ENCODE measurements at regions not wholly inside any gene's neighbourhood (a gene's known extent, or its start where the extent isn't known, plus 50 kb on each side); places are given as distances from the start of the nearest gene placed in this dataset.

- CTCF ChIA-PET, result no interaction called here
Measured at GRCh38 chr15:69511716-69512340, 59.2 kb downstream of the RPLP1 start.

GRCh38 chr15:69513450-69513960 lies 60.9 kb downstream of the RPLP1 start:
- ChIA-PET POLR2A (interaction anchor here (1.8 kb wide), 1 partner anchor 9 kb away, joined by 5 read pairs; no protein-coding TSS in a partner anchor), CTCF (no interaction called here)
- DNase-seq (ENCODE audit: extremely low spot score), result no peak
- no peak for TF ChIP-seq ZNF384 (IDR thresholded peaks at IDR 0.05)
- TF ChIP-seq FOXK2 (IDR thresholded peaks at IDR 0.05), result no peak
- no peak for TF ChIP-seq FOXM1 (IDR thresholded peaks at IDR 0.05; ENCODE audit: borderline replicate concordance)
- no peak for TF ChIP-seq TARDBP (IDR thresholded peaks at IDR 0.05)
- TF ChIP-seq SP1 (IDR thresholded peaks at IDR 0.05), result no peak
- no peak for TF ChIP-seq ARNT (IDR thresholded peaks at IDR 0.05)
- TF ChIP-seq NFRKB (IDR thresholded peaks at IDR 0.05), result no peak
- TF ChIP-seq L3MBTL2 (conservative IDR thresholded peaks at IDR 0.05), result no peak
- TF ChIP-seq BHLHE40 (IDR thresholded peaks at IDR 0.05; ENCODE audit: borderline replicate concordance), result no peak
- TF ChIP-seq FOXA1 (IDR thresholded peaks at IDR 0.05), result no peak
- TF ChIP-seq ELF4 (IDR thresholded peaks at IDR 0.05), result no peak
- TF ChIP-seq HDGF (IDR thresholded peaks at IDR 0.05; ENCODE audit: borderline replicate concordance), result no peak
- no peak for TF ChIP-seq CTBP1 (IDR thresholded peaks at IDR 0.05; ENCODE audit: borderline replicate concordance)
- no peak for TF ChIP-seq LEF1 (IDR thresholded peaks at IDR 0.05; ENCODE audit: borderline replicate concordance)
- TF ChIP-seq SUZ12 (IDR thresholded peaks at IDR 0.05), result no peak
- TF ChIP-seq PKNOX1 (IDR thresholded peaks at IDR 0.05), result no peak

More at GRCh38 chr15:69511716-69512340, 59.2 kb downstream of the RPLP1 start:
- DNase-seq (ENCODE audit: extremely low spot score), result no peak
- TF ChIP-seq NFRKB (IDR thresholded peaks at IDR 0.05) (no peak), FOXA1 (IDR thresholded peaks at IDR 0.05) (no peak), FOXM1 (IDR thresholded peaks at IDR 0.05; ENCODE audit: borderline replicate concordance) (no peak), L3MBTL2 (conservative IDR thresholded peaks at IDR 0.05) (no peak), LEF1 (IDR thresholded peaks at IDR 0.05; ENCODE audit: borderline replicate concordance) (no peak), CTBP1 (IDR thresholded peaks at IDR 0.05; ENCODE audit: borderline replicate concordance) (no peak), ARNT (IDR thresholded peaks at IDR 0.05) (no peak), HDGF (IDR thresholded peaks at IDR 0.05; ENCODE audit: borderline replicate concordance) (no peak), ELF4 (IDR thresholded peaks at IDR 0.05) (no peak), SP1 (IDR thresholded peaks at IDR 0.05) (no peak), ZNF384 (IDR thresholded peaks at IDR 0.05) (no peak), BHLHE40 (IDR thresholded peaks at IDR 0.05; ENCODE audit: borderline replicate concordance) (no peak), SUZ12 (IDR thresholded peaks at IDR 0.05) (no peak), PKNOX1 (IDR thresholded peaks at IDR 0.05) (no peak), FOXK2 (IDR thresholded peaks at IDR 0.05) (no peak), TARDBP (IDR thresholded peaks at IDR 0.05) (no peak)
- POLR2A ChIA-PET, result no interaction called here

GRCh38 chr15:69513986-69514385 lies 61.4 kb downstream of the RPLP1 start:
- ChIA-PET CTCF (interaction anchor here (0.6 kb wide), 1 partner anchor 21 kb away, joined by 5 read pairs; no protein-coding TSS in a partner anchor), POLR2A (interaction anchor here (1.8 kb wide), 1 partner anchor 9 kb away, joined by 5 read pairs; no protein-coding TSS in a partner anchor)
- DNase-seq (ENCODE audit: extremely low spot score), result no peak
- TF ChIP-seq PKNOX1 (IDR thresholded peaks at IDR 0.05) (no peak), LEF1 (IDR thresholded peaks at IDR 0.05; ENCODE audit: borderline replicate concordance) (no peak)

DNA sequence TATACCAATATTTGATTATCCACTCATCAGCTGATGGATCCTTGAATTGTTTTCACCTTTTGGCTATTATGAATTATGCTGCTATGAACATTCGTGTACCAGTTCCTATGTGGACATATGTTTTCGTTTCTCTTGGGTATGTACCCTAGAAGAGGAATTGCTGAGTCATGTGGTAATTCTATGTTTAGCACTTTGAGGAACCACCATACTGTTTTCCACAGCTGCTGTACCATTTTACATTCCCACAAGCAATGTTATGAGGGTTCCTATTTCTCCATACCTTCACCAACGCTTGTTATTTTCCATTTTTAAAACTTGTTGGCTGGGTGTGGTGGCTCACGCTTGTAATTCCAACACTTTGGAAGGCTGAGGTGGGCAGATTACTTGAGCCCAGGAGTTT lies 62.9 kb downstream of the RPLP1 start:
- ChIA-PET CTCF (no interaction called here), POLR2A (no interaction called here)
- no peak for DNase-seq (ENCODE audit: extremely low spot score)
- no peak for TF ChIP-seq TARDBP (IDR thresholded peaks at IDR 0.05)
- no peak for TF ChIP-seq LEF1 (IDR thresholded peaks at IDR 0.05; ENCODE audit: borderline replicate concordance)
- TF ChIP-seq FOXK2 (IDR thresholded peaks at IDR 0.05), result no peak
- TF ChIP-seq NFRKB (IDR thresholded peaks at IDR 0.05), result no peak
- TF ChIP-seq CTBP1 (IDR thresholded peaks at IDR 0.05; ENCODE audit: borderline replicate concordance), result no peak
- TF ChIP-seq BHLHE40 (IDR thresholded peaks at IDR 0.05; ENCODE audit: borderline replicate concordance), result no peak
- no peak for TF ChIP-seq ZNF384 (IDR thresholded peaks at IDR 0.05)
- no peak for TF ChIP-seq ARNT (IDR thresholded peaks at IDR 0.05)
- no peak for TF ChIP-seq SP1 (IDR thresholded peaks at IDR 0.05)
- no peak for TF ChIP-seq FOXM1 (IDR thresholded peaks at IDR 0.05; ENCODE audit: borderline replicate concordance)
- no peak for TF ChIP-seq FOXA1 (IDR thresholded peaks at IDR 0.05)
- TF ChIP-seq SUZ12 (IDR thresholded peaks at IDR 0.05), result no peak
- TF ChIP-seq ELF4 (IDR thresholded peaks at IDR 0.05), result no peak
- TF ChIP-seq PKNOX1 (IDR thresholded peaks at IDR 0.05), result no peak
- no peak for TF ChIP-seq HDGF (IDR thresholded peaks at IDR 0.05; ENCODE audit: borderline replicate concordance)
- no peak for TF ChIP-seq L3MBTL2 (conservative IDR thresholded peaks at IDR 0.05)

- ChIA-PET POLR2A (no interaction called here), CTCF (no interaction called here)
- DNase-seq (ENCODE audit: extremely low spot score), result no peak
- TF ChIP-seq FOXK2 (IDR thresholded peaks at IDR 0.05) (no peak), FOXM1 (IDR thresholded peaks at IDR 0.05; ENCODE audit: borderline replicate concordance) (no peak), TARDBP (IDR thresholded peaks at IDR 0.05) (no peak), ELF4 (IDR thresholded peaks at IDR 0.05) (no peak), SP1 (IDR thresholded peaks at IDR 0.05) (no peak), HDGF (IDR thresholded peaks at IDR 0.05; ENCODE audit: borderline replicate concordance) (no peak), ZNF384 (IDR thresholded peaks at IDR 0.05) (no peak)
Measured at GRCh38 chr15:69515926-69516325, 63.3 kb downstream of the RPLP1 start.

All from HEK293T (cell line).